GM18505 (cell line): ENCODE measurements at regions not wholly inside any gene's neighbourhood (a gene's known extent, or its start where the extent isn't known, plus 50 kb on each side); places are given as distances from the start of the nearest gene placed in this dataset.

Source experiments
- ATAC-seq: cut with Tn5 transposase; IDR thresholded peaks from one replicate; pipeline ENCODE4 v1.9.1; 2021; ENCODE audit not compliant: unreplicated experiment
- POLR2A ChIP-seq: IDR thresholded peaks from 4 replicates; pipeline ENCODE4 v1.6.1; 2011; ENCODE audit warnings: borderline replicate concordance; ENCODE audit not compliant: insufficient read depth, insufficient read length; ENCODE audit errors: extremely low read depth

DNA sequence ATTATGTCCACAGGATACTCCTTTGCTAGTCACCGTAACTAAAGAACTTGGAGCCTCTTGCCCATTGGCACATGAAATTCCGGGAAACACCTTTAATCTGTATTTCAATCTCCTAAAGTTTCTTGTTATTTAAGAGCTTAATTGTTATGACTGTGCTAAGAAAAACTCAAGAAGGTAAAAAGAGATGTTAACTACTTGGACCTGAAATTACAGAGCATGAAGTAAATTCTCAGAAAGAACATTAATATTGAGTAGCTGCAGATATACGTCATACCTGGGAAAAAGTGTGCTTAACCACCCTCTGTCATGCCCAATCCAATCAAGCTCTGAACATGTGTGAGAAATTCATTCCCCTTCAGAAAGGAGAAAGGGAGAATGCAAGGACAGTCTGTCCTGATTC, 394.9 kb upstream of the PTGER4 start:
- no peak for TF ChIP-seq POLR2A
- ATAC-seq = no peak

DNA sequence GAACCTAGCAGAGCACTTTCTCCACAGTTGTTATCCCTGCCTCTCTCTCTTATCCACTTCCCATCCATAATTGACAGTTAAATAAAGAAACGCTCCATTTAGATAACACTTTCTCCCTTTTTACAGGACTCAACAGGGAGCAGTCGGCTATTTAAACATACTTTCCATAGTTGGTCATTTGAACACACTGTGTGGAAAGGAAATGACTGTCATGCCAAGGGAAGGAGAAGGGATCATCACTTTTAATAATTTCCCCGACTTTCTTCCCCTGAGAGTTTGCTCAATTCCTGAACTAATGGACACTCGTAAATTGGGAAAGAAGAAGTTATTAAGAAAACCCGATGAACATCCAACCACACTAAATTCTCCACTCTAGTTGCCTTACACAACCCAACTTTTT, 400.8 kb upstream of the PTGER4 start:
- no peak for ATAC-seq
- no peak for TF ChIP-seq POLR2A

DNA sequence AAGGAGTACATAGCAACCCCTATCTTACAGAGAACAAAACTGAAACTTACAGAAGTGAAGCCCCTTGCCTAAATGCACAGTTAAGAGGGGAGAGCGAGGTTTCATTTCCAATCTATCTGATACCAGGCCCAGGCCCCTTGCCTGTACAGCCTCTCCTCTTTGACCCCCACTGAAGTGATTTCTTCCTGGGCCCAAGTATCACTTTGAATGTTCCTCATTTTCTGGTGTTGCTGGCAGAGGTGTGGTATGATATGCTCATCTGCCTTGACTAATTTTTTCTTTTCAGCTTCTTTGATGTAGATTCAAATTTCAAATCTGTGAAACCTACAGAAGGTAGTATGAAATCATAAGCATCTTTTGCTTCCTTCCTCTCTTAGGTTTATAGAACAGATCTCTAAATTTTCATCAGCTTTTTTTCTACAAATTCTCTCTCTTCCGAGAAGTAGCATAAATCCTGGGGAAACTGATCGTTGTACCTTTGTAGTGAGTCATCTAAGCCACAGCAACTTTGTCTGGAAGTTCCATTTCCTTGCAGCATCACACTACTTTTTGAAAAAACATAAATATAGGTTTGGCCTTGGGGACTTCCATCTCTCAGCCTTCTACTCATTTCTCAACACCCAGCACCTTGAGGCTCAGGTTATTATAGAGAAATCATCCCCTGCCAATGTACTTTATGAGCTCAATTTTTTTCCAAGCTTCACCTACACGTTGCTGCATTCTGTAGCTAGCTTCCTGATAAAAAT, 402.4 kb upstream of the PTGER4 start:
- peak; percentile 75 for ATAC-seq
- no peak for TF ChIP-seq POLR2A

DNA sequence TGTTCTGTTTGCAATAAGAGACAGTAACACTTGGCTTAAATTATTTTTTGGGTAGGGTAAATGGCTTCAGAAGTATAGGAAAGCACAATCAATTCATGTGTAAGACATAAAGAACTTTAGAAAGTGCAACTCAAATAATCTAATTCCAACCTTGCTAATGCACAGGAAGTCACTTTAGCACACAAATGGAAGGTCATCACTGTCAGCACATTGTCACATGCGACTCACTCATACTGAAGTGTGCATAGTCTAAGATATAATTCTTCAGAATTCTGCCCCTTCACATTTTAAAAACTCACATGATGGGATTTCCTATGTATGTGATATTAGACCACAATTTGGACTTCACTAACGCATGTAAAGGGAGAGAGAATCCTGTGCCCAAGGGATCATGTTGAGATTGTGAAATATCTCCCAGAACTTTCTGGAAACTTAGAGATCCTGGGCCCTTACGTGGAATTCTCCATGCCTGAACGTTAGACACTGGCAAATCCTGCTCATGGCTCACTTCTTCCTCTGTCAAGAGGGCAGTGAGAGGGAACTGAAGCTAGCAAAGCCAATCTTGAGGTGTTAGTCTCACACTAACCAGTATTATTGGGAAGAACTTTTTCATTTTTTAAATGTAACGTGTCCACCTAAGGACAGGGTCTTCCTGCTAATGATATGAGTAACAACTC, 403.2 kb upstream of the PTGER4 start:
- peak; percentile 17 for ATAC-seq
- no peak for TF ChIP-seq POLR2A

DNA sequence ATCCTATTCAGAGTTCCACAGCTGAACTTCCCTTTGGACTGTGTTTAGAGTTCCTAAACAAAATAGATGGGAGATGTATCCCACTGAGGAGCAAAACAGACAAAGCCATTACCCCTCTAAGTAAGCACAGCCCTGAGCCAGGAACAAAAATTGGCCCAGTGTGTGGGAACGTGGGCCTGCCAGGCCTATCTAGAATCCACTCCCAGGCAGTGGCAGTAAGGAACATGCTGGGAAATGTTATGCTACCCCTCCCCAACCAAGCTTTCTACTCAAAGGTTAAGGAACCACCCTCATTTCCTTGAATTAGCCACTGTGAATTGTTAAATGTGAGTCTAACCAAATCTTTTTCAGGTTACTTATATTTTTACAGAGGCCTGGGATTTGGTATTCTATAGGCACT, 405.1 kb upstream of the PTGER4 start:
- no peak for ATAC-seq
- TF ChIP-seq POLR2A = no peak

DNA sequence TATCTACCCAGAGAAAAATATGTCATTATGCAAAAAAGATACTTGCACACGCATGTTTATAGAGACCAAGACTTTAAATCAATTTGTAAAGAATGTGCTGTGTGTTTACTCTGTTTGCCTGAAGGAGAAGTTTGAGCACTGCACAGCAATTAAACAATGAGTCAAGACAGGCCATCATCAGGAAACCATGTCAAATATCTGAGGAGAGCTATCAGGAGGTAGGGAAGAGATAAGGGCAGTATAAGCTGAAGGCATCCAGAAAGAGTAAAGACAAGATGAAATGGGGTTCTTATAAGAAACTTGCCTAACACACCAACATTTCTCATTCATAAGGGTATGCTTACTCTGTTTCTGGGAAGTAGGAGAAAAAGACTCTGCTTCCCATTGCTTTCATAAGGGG, 405.8 kb upstream of the PTGER4 start:
- TF ChIP-seq POLR2A = no peak
- ATAC-seq = no peak

DNA sequence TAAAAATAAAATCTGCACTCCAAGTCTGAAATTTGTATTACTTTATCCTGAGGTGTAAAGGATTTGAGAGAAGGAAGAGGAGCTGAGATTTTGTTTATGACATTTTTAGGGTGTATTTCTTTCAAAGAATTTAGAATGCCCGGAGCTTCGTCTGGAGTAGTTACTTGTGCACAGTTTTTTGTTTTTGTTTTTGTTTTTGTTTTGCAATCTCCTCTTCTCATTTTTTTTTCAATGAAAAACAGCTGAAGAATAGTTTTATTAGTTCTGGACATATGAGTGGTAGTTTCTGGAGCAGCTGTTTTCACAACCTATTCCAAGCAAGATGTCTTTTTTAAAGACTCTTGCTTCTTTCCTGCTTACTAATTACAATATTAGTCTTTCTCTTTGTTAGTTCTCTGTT, 408.2 kb upstream of the PTGER4 start:
- TF ChIP-seq POLR2A = no peak
- ATAC-seq = no peak

DNA sequence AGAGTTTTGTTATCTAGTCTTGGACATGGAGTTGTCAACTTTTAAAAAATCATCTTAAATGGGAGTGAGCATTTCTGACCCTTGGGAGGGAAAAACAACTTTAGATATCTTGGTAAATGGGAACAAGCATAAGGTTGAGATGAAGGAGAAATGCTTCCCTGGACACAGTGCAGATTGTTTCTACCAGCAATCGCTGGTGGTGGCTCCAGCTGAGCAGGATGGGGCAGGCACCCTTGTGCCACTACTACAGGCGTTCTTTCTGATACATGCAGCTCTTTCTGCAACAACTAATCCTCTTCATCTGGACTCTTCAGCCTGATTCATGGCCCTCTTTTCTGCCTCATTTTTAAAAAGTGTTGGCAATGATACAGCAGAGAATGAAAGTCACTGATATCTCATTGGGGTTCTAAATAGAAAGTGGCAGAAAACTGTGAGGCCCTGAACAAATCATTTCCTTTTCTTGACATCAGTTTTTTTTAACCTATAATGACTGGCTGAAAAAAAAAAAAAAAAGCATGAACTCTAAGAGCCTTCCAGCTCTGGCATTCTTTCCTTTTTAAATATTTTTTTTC, 409.4 kb upstream of the PTGER4 start:
- TF ChIP-seq POLR2A = no peak
- ATAC-seq = no peak

DNA sequence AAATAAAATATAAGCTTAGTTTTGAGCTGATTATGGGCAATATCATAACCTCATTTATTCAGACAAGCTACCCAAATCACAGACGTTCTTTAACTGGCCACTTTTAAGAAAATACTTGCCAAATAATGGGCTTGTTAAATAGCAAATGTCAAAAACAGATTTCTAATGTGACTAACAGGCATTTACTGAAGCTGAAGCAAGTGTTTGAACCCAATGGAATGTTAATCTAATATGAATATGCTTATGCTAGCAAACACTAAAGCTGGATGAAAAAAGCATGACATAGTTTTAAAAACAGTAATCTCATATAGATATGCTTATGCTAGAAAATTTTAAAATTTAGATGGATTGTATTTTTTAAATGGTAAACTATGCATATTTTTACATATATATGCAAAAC, 411.6 kb upstream of the PTGER4 start:
- ATAC-seq = no peak
- no peak for TF ChIP-seq POLR2A

DNA sequence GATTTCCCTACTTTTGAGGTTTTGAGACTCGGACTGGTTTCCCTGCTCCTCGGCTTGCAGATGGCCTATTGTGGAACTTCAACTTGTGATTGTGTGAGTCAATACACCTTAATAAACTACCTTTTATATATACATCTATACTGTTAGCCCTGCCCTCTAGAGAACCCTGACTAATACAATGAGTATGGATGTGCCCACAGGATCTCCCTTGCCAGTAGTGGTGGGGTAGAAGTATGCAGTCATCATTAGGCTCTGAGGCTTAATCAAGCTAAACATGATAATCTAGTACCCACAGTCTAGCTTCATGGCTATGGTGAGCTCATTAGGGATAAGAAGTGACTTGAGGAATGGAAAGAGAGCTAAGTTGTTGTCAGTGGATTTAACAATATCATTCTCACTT, 412.8 kb upstream of the PTGER4 start:
- no peak for ATAC-seq
- no peak for TF ChIP-seq POLR2A

DNA sequence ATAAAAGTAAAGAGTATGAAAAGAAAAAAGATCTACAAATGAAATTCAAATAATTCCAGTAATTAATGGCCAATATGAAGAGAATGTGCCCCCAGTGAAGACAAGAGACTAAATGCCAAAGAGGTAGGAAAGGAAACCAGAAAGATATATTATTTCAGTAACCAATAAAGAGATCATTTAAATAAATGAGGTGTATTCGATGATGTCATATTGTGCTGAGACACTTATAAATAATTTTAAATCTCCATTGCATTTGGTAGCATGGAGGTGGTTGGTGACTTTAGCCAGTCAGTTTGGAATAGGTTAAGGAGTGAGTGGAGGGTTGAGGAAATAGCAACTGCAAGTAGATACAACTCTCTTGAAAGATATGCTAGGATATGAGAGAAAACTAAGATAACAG, 417.7 kb upstream of the PTGER4 start:
- TF ChIP-seq POLR2A = no peak
- no peak for ATAC-seq

DNA sequence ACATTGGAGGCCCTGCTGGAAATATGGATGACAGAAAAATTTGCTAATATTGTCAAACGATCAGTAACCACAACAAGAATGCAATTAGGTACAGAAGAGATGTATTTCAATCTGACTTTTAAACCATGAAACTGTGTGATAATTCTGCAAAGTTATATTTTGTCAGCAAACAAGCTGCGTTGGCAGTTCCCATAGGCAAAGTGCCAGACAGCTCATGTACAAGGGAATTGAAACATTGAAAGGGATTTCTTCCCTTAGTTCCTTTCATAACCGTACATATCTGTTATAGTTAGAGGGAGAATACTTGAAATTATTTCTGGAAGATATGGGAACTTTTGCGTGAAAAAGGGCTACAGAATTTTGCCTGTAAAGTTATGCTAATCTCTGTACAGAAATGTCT, 419.4 kb upstream of the PTGER4 start:
- TF ChIP-seq POLR2A = no peak
- ATAC-seq = no peak

DNA sequence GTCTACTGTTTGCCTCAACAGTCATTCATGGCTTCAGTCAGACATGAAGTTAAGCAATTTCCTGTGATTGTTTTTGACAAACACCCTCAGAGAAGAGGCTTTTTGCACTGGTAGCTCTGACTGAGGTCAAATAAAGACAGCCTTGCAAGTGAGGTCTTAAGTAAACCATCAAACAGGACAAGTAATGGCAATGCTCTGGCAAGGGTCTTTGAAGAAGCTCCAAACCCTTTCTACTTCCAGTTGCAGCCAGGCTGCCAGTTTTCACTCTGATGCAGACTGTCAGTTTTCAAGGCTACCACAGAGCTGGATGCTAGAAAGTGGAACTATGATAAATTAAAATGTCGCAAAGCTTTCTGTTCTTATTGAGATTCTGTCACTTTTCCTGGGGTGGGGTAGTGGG, 421.5 kb upstream of the PTGER4 start:
- no peak for TF ChIP-seq POLR2A
- ATAC-seq = no peak

DNA sequence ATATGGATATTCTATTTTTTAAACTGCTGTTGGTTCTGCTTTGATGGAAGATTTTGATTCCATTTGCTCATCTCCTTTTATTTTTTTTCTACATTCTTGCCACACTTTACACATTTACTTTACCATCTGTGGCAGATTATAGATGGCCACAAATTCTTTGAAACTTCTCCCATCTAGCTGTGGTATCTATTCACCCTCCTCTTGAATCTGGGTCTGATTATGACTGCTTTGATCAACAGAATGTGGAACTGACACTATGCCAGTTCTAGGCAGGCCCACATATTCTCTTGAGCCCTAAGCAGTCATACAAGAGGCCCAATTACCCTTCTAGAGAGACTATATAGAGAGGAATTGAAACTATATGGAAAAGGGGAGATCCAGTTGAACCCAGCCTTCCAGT, 439.0 kb upstream of the PTGER4 start:
- no peak for ATAC-seq
- TF ChIP-seq POLR2A = no peak
